GM23338 (cell line): ENCODE measurements at regions not wholly inside any gene's neighbourhood (a gene's known extent, or its start where the extent isn't known, plus 50 kb on each side); places are given as distances from the start of the nearest gene placed in this dataset.

Source experiments
- ATAC-seq: fragments of 200-7000 bp; cut with Tn5 transposase; 3 replicates; pipeline ENCODE4 v1.9.1; 2020
- DNase-seq: peaks from one replicate; pipeline ENCODE4 v3.0.0-alpha.2; 2015; ENCODE audit warnings: low spot score
- H2AFZ ChIP-seq: fragments of 200-600 bp; sonication (generic); 2 replicates; pipeline ENCODE4 v1.8.0; 2016; ENCODE audit warnings: antibody characterized with exemption, mild to moderate bottlenecking, moderate library complexity
- H3F3A ChIP-seq: fragments of 200-600 bp; sonication (generic); replicated peaks from 2 replicates; pipeline ENCODE4 v1.8.0; 2017; ENCODE audit warnings: antibody characterized with exemption, mixed run types, low read depth
- H3K27ac ChIP-seq: fragments of 200-600 bp; sonication (generic); 2 replicates; pipeline ENCODE4 v1.6.1; 2016; ENCODE audit warnings: low read depth
- H3K27me3 ChIP-seq: fragments of 200-600 bp; sonication (generic); 2 replicates; pipeline ENCODE4 v1.8.0; 2016; ENCODE audit warnings: mild to moderate bottlenecking, mixed run types, moderate library complexity; ENCODE audit not compliant: insufficient read depth
- H3K36me3 ChIP-seq: fragments of 200-600 bp; sonication (generic); 2 replicates; pipeline ENCODE4 v1.8.0; 2016; ENCODE audit warnings: mild to moderate bottlenecking; ENCODE audit not compliant: insufficient read depth
- H3K4me1 ChIP-seq: fragments of 200-600 bp; sonication (generic); 2 replicates; pipeline ENCODE4 v1.8.0; 2016; ENCODE audit warnings: mild to moderate bottlenecking, moderate library complexity; ENCODE audit not compliant: insufficient read depth
- H3K4me2 ChIP-seq: fragments of 200-600 bp; sonication (generic); 2 replicates; pipeline ENCODE4 v1.7.1; 2017; ENCODE audit warnings: mixed run types
- H3K4me3 ChIP-seq: fragments of 200-600 bp; sonication (generic); 2 replicates; pipeline ENCODE4 v1.6.1; 2016; ENCODE audit warnings: mixed run types
- H3K79me2 ChIP-seq: fragments of 200-600 bp; sonication (generic); replicated peaks from 2 replicates; pipeline ENCODE4 v1.8.0; 2017; ENCODE audit warnings: mild to moderate bottlenecking; ENCODE audit not compliant: insufficient read depth
- H3K9me2 ChIP-seq: fragments of 200-600 bp; sonication (generic); 2 replicates; pipeline ENCODE4 v1.8.0; 2017; ENCODE audit not compliant: insufficient read depth
- H4K20me1 ChIP-seq: fragments of 200-600 bp; sonication (generic); replicated peaks from 2 replicates; pipeline ENCODE4 v1.8.0; 2017; ENCODE audit warnings: mild to moderate bottlenecking; ENCODE audit not compliant: insufficient read depth
- H3K27ac Mint-ChIP-seq: 2 replicates; pipeline ENCODE4 v1.8.0; 2020; ENCODE audit warnings: inconsistent platforms, mild to moderate bottlenecking, moderate library complexity, mixed read lengths
- H3K27me3 Mint-ChIP-seq: 3 replicates; pipeline ENCODE4 v1.8.0; 2022; ENCODE audit warnings: low read depth, mild to moderate bottlenecking, moderate library complexity, mixed read lengths, inconsistent platforms; ENCODE audit not compliant: insufficient read depth, poor library complexity
- H3K36me3 Mint-ChIP-seq: 3 replicates; pipeline ENCODE4 v1.8.0; 2021; ENCODE audit warnings: low read depth, mild to moderate bottlenecking, inconsistent platforms, moderate library complexity, mixed read lengths
- H3K4me1 Mint-ChIP-seq: 3 replicates; pipeline ENCODE4 v1.8.0; 2020; ENCODE audit warnings: mild to moderate bottlenecking, inconsistent platforms, mixed read lengths
- H3K4me3 Mint-ChIP-seq: 3 replicates; pipeline ENCODE4 v1.8.0; 2021; ENCODE audit warnings: moderate library complexity, mild to moderate bottlenecking, inconsistent platforms, mixed read lengths
- H3K9me3 Mint-ChIP-seq: 3 replicates; pipeline ENCODE4 v1.8.0; 2020; ENCODE audit warnings: moderate library complexity, mild to moderate bottlenecking, inconsistent platforms, mixed read lengths
- CREB1 ChIP-seq: fragments of 250-450 bp; sonication (Bioruptor Pico); IDR thresholded peaks from 2 replicates; pipeline ENCODE4 v1.5.0; 2020; ENCODE audit warnings: low read depth, mild to moderate bottlenecking, moderate library complexity
- CTCF ChIP-seq, 2 experiments: fragments of 200-600 bp in 1 of 2; sonication (generic) in 1 of 2; conservative IDR thresholded peaks; 2 replicates each; pipeline versions ENCODE4 v1.5.1 to v1.6.1; 2016 to 2017; ENCODE audit warnings: antibody characterized with exemption in 2 of 2, low read depth in 2 of 2, mild to moderate bottlenecking in 2 of 2, moderate library complexity in 1 of 2
- ETS1 ChIP-seq: IDR thresholded peaks from 2 replicates; pipeline ENCODE4 v1.6.1; 2016; ENCODE audit warnings: antibody characterized with exemption
- EZH2 ChIP-seq: fragments of 200-600 bp; sonication (generic); IDR thresholded peaks from one replicate; pipeline ENCODE4 v1.8.0; 2017; ENCODE audit warnings: antibody characterized with exemption, mild to moderate bottlenecking, low read depth; ENCODE audit not compliant: unreplicated experiment
- EZH2phosphoT487 ChIP-seq: fragments of 200-600 bp; sonication (generic); IDR thresholded peaks from one replicate; pipeline ENCODE4 v1.8.1; 2018; ENCODE audit warnings: antibody characterized with exemption; ENCODE audit not compliant: unreplicated experiment
- JUNB ChIP-seq: IDR thresholded peaks from one replicate; pipeline ENCODE4 v1.6.1; 2016; ENCODE audit warnings: antibody characterized with exemption; ENCODE audit not compliant: unreplicated experiment
- NANOG ChIP-seq: IDR thresholded peaks from 2 replicates; pipeline ENCODE4 v1.6.1; 2016; ENCODE audit warnings: antibody characterized with exemption, borderline replicate concordance
- POLR2AphosphoS5 ChIP-seq: IDR thresholded peaks from 2 replicates; pipeline ENCODE4 v1.6.1; 2016; ENCODE audit warnings: antibody characterized with exemption, low read depth
- REST ChIP-seq: IDR thresholded peaks from one replicate; pipeline ENCODE4 v1.6.1; 2018; ENCODE audit warnings: antibody characterized with exemption; ENCODE audit not compliant: unreplicated experiment
- STAT1 ChIP-seq: IDR thresholded peaks from one replicate; pipeline ENCODE4 v1.6.1; 2016; ENCODE audit warnings: antibody characterized with exemption; ENCODE audit not compliant: unreplicated experiment
- ZNF114 ChIP-seq: fragments of 250-450 bp; sonication (Bioruptor Pico); IDR thresholded peaks from 2 replicates; pipeline ENCODE4 v1.5.0; 2020; ENCODE audit warnings: mild to moderate bottlenecking, moderate library complexity
- ZNF331 ChIP-seq: fragments of 250-450 bp; sonication (Bioruptor Pico); IDR thresholded peaks from 2 replicates; pipeline ENCODE4 v1.5.0; 2020; ENCODE audit warnings: low read depth, mild to moderate bottlenecking, moderate library complexity
- ZNF462 ChIP-seq: fragments of 250-450 bp; sonication (Bioruptor Pico); IDR thresholded peaks from 2 replicates; pipeline ENCODE4 v1.5.0; 2020; ENCODE audit warnings: mild to moderate bottlenecking, moderate library complexity

- no peaks in the 10 kb centered on the region for H3F3A ChIP-seq
- H3K27me3 ChIP-seq = no peaks in the 10 kb centered on the region
- ATAC-seq (no peak), DNase-seq (no peak)
- Mint-ChIP-seq H3K9me3 (peaks cover 6% of the 10 kb centered on the region; the same call in 2 of the 3 replicates), H3K4me3 (no peak overlapping the region), H3K36me3 (no peaks in the 10 kb centered on the region; the same call in 2 of the 3 replicates), H3K27me3 (peaks cover 13% of the 10 kb centered on the region), H3K27ac (no peak overlapping the region), H3K4me1 (peaks cover 6% of the 10 kb centered on the region)
- H4K20me1 ChIP-seq = no peaks in the 10 kb centered on the region
- H3K79me2 ChIP-seq = no peaks in the 10 kb centered on the region
- H3K4me2 ChIP-seq = no peak overlapping the region
- H2AFZ ChIP-seq = no peak overlapping the region
- no peak overlapping the region for H3K27ac ChIP-seq
- H3K4me3 ChIP-seq = no peak overlapping the region
- H3K36me3 ChIP-seq = no peaks in the 10 kb centered on the region
- TF ChIP-seq ZNF462 (CRISPR knock-in tag) (no peak), STAT1 (no peak), POLR2AphosphoS5 (no peak), CREB1 (CRISPR knock-in tag) (no peak), EZH2phosphoT487 (no peak), REST (no peak), CTCF (conservative IDR thresholded peaks at IDR 0.05; ENCODE audit: low read depth in 2 of 2) (no peak), ZNF114 (CRISPR knock-in tag) (no peak), JUNB (no peak), ETS1 (no peak), NANOG (no peak), EZH2 (no peak), ZNF331 (no peak)
- H3K9me2 ChIP-seq = no peaks in the 10 kb centered on the region
- H3K4me1 ChIP-seq = no peaks in the 10 kb centered on the region
Measured at GRCh38 chr2:238524426-238524983, 97.8 kb downstream of the ASB1 start.
